Ovary (tissue), 3 donors: ENCODE measurements at regions not wholly inside any gene's neighbourhood (a gene's known extent, or its start where the extent isn't known, plus 50 kb on each side); places are given as distances from the start of the nearest gene placed in this dataset.

Experiments used
- CTCF ChIP-seq, 3 donors: fragments of 450-650 bp in 2 of 3; fragments of 200-600 bp in 1 of 3; IDR thresholded peaks; one replicate each; pipeline versions ENCODE4 v1.5.1 to v1.8.0; 2016 to 2022; ENCODE audit warnings: antibody characterized with exemption in 3 of 3, mild to moderate bottlenecking in 1 of 3
- POLR2A ChIP-seq: fragments of 450-650 bp; IDR thresholded peaks from one replicate; pipeline ENCODE4 v1.6.1; 2017; ENCODE audit warnings: antibody characterized with exemption, mild to moderate bottlenecking, moderate library complexity
- donor health status: DM: no; HTN: no; CAD: no.

GRCh38 chr9:106675780-106676179 is 187.2 kb upstream of the ZNF462 start:
- no peak for TF ChIP-seq CTCF (IDR thresholded peaks at IDR 0.05)
- no peak for TF ChIP-seq POLR2A
